A673 (cell line): ENCODE measurements at regions not wholly inside any gene's neighbourhood (a gene's known extent, or its start where the extent isn't known, plus 50 kb on each side); places are given as distances from the start of the nearest gene placed in this dataset.

ENCODE experiments used
- BruUV-seq: library from RNA; stranded (reverse); fragments of 400-500 nt; replicated peaks from 2 replicates; lab custom pipeline; 2021; lab: Mats Ljungman, UMichigan
- CTCF ChIA-PET: fragments of 300-600 bp; sonication (Branson Sonifier 250); formaldehyde crosslinking; loops from one replicate; lab custom pipeline; 2022; ENCODE audit warnings: antibody characterized with exemption; lab: Charles Lee
- POLR2A ChIA-PET: fragments of 300-600 bp; sonication (Branson Sonifier 250); formaldehyde crosslinking; loops from one replicate; lab custom pipeline; 2022; ENCODE audit warnings: antibody characterized with exemption; ENCODE audit not compliant: low non-redundant PET; lab: Charles Lee
- DNase-seq: peaks from one replicate; pipeline ENCODE4 v3.0.0-alpha.2; 2015; ENCODE audit warnings: low spot score
- H3K27ac ChIP-seq: fragments of 200-600 bp; sonication (generic); 2 replicates; pipeline ENCODE4 v1.5.1; 2016; ENCODE audit warnings: mixed run types, low read depth, mild to moderate bottlenecking, mixed read lengths, antibody characterized with exemption, low read length; ENCODE audit not compliant: poor library complexity, severe bottlenecking
- H3K27me3 ChIP-seq: fragments of 200-600 bp; sonication (generic); replicated peaks from 2 replicates; pipeline ENCODE4 v1.6.1; 2017; ENCODE audit warnings: mixed run types, low read depth, mild to moderate bottlenecking, mixed read lengths, antibody characterized with exemption, low read length; ENCODE audit not compliant: insufficient read depth, poor library complexity
- H3K36me3 ChIP-seq: fragments of 200-600 bp; sonication (generic); 2 replicates; pipeline ENCODE4 v1.6.1; 2016; ENCODE audit warnings: mixed run types, mild to moderate bottlenecking, mixed read lengths, antibody characterized with exemption, low read length; ENCODE audit not compliant: insufficient read depth, poor library complexity, severe bottlenecking
- H3K4me1 ChIP-seq: fragments of 200-600 bp; sonication (generic); 2 replicates; pipeline ENCODE4 v1.6.1; 2017; ENCODE audit warnings: mixed run types, mild to moderate bottlenecking, mixed read lengths, antibody characterized with exemption, low read length; ENCODE audit not compliant: insufficient read depth, poor library complexity, severe bottlenecking
- H3K4me3 ChIP-seq: fragments of 200-600 bp; sonication (generic); 2 replicates; pipeline ENCODE4 v1.5.1; 2016; ENCODE audit warnings: low read depth, mixed run types, mild to moderate bottlenecking, mixed read lengths, low read length; ENCODE audit not compliant: poor library complexity, severe bottlenecking
- H3K9me3 ChIP-seq: fragments of 200-600 bp; sonication (generic); 2 replicates; pipeline ENCODE4 v1.6.1; 2016; ENCODE audit warnings: mixed run types, low read depth, mild to moderate bottlenecking, mixed read lengths, antibody characterized with exemption, low read length; ENCODE audit not compliant: poor library complexity, severe bottlenecking
- CTCF ChIP-seq: fragments of 300-800, 200-600 bp; sonication (generic); conservative IDR thresholded peaks from 2 replicates; pipeline ENCODE4 v1.5.1; 2017; ENCODE audit warnings: low read depth, mild to moderate bottlenecking, antibody characterized with exemption, low read length, moderate library complexity, mixed read lengths
- EZH2 ChIP-seq: fragments of 200-600 bp; sonication (generic); IDR thresholded peaks from 2 replicates; pipeline ENCODE4 v1.6.1; 2017; ENCODE audit warnings: borderline replicate concordance, low read depth, mild to moderate bottlenecking, mixed read lengths, antibody characterized with exemption, low read length; ENCODE audit not compliant: poor library complexity, severe bottlenecking
- intact Hi-C: fragments of 100-400 bp; cut with micrococcal nuclease; formaldehyde crosslinking; loops from one replicate; pipeline ENCODE4 v1.10.0; 2022; ENCODE audit not compliant: unreplicated experiment

GRCh38 chr18:67818432-67818831, 301.9 kb upstream of the DSEL start:
- no peak for TF ChIP-seq CTCF
- no peak for TF ChIP-seq EZH2
- no TSS peak for BruUV-seq
- H3K4me3 ChIP-seq, result no peak overlapping the region
- no peak overlapping the region for H3K27ac ChIP-seq
- no peaks in the 10 kb centered on the region for H3K4me1 ChIP-seq
- no peaks in the 10 kb centered on the region for H3K36me3 ChIP-seq
- DNase-seq, result no peak
- H3K9me3 ChIP-seq, result no peaks in the 10 kb centered on the region
- intact Hi-C loops, result no loop called here
- no peaks in the 10 kb centered on the region for H3K27me3 ChIP-seq
- ChIA-PET POLR2A (no interaction called here), CTCF (no interaction called here)

- Histone ChIP-seq H3K27me3 (no peaks in the 10 kb centered on the region), H3K27ac (no peak overlapping the region), H3K36me3 (no peaks in the 10 kb centered on the region), H3K4me1 (no peaks in the 10 kb centered on the region), H3K9me3 (no peaks in the 10 kb centered on the region), H3K4me3 (no peak overlapping the region)
- CTCF ChIA-PET, result no interaction called here
- no peak for TF ChIP-seq CTCF
- TF ChIP-seq EZH2, result no peak
- POLR2A ChIA-PET, result interaction anchor here (0.6 kb wide), 1 partner anchor 40 kb away, joined by 3 read pairs; no protein-coding TSS in a partner anchor
- no TSS peak for BruUV-seq
- no peak for DNase-seq
- intact Hi-C loops, result no loop called here
Observed at GRCh38 chr18:67815280-67815679, 298.8 kb upstream of the DSEL start.

GRCh38 chr18:67813380-67814028, 297.0 kb upstream of the DSEL start:
- Histone ChIP-seq H3K27ac (no peak overlapping the region), H3K9me3 (no peaks in the 10 kb centered on the region), H3K36me3 (no peaks in the 10 kb centered on the region), H3K4me3 (no peak overlapping the region), H3K27me3 (no peaks in the 10 kb centered on the region), H3K4me1 (no peaks in the 10 kb centered on the region)
- intact Hi-C loops, result no loop called here
- POLR2A ChIA-PET, result no interaction called here
- TF ChIP-seq CTCF (no peak), EZH2 (no peak)
- CTCF ChIA-PET, result no interaction called here
- no TSS peak for BruUV-seq
- DNase-seq, result no peak
